SK-N-MC (cell line): ENCODE measurements at regions not wholly inside any gene's neighbourhood (a gene's known extent, or its start where the extent isn't known, plus 50 kb on each side); places are given as distances from the start of the nearest gene placed in this dataset.

ENCODE experiments used
- DNase-seq: peaks from one replicate; pipeline ENCODE4 v3.0.0-alpha.2; 2011; ENCODE audit warnings: low read depth, low spot score
- H3K27ac ChIP-seq: fragments of 200-600 bp; sonication (generic); 2 replicates; pipeline ENCODE4 v1.5.1; 2016; ENCODE audit warnings: mixed run types
- H3K36me3 ChIP-seq: fragments of 200-600 bp; sonication (generic); 2 replicates; pipeline ENCODE4 v1.6.1; 2017; ENCODE audit warnings: antibody characterized with exemption, low read length, mixed read lengths; ENCODE audit not compliant: insufficient read depth
- H3K4me3 ChIP-seq: fragments of 200-600 bp; sonication (generic); 2 replicates; pipeline ENCODE4 v1.5.1; 2016
- H3K9ac ChIP-seq: fragments of 200-600 bp; sonication (generic); 2 replicates; pipeline ENCODE4 v1.8.0; 2017; ENCODE audit warnings: mixed run types, mixed read lengths; ENCODE audit not compliant: insufficient read length
- H3K9me3 ChIP-seq: fragments of 200-600 bp; sonication (generic); 2 replicates; pipeline ENCODE4 v1.6.1; 2017; ENCODE audit warnings: low read depth, mild to moderate bottlenecking, antibody characterized with exemption, low read length, moderate library complexity, mixed read lengths
- EZH2 ChIP-seq: fragments of 200-600 bp; sonication (generic); IDR thresholded peaks from one replicate; pipeline ENCODE4 v1.6.1; 2017; ENCODE audit warnings: antibody characterized with exemption
- FOXP2 ChIP-seq: optimal IDR thresholded peaks from 2 replicates; pipeline ENCODE3; 2011; ENCODE audit warnings: mild to moderate bottlenecking, moderate library complexity; ENCODE audit not compliant: insufficient read depth; ENCODE audit errors: extremely low read length, control extremely low read depth
- POLR2AphosphoS5 ChIP-seq: IDR thresholded peaks from 2 replicates; pipeline ENCODE4 v1.6.1; 2012; ENCODE audit warnings: mild to moderate bottlenecking, low read depth, low read length, borderline replicate concordance

GRCh38 chr10:88221010-88221973 is 357.9 kb downstream of the PTEN start:
- Histone ChIP-seq H3K9me3 (no peaks in the 10 kb centered on the region), H3K27ac (no peak overlapping the region), H3K4me3 (no peak overlapping the region), H3K9ac (no peak overlapping the region), H3K36me3 (no peaks in the 10 kb centered on the region)
- no peak for DNase-seq
- TF ChIP-seq POLR2AphosphoS5, result no peak
- no peak for TF ChIP-seq EZH2
- no peak for TF ChIP-seq FOXP2

DNA sequence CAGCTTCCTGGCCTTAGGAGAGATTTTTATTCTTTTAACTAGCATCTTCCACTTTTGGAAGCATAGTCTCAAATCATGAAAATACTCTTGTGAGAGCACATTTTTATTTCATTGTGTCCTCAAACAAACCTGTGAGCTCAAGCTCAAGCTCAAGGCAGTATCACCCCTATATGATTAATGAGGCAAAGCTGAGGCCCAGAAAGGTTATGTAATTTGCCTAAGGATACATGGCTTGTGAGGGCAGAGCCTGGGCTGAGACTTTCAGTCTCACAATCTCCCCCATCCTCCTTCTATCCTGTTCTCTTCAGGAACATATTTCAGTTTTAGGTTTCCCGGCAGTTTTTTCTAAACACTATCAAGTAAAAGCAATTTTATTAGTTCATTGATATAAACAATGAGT is 359.5 kb downstream of the PTEN start:
- no peak overlapping the region for H3K9ac ChIP-seq
- TF ChIP-seq FOXP2, result no peak
- no peak for TF ChIP-seq EZH2
- no peak for TF ChIP-seq POLR2AphosphoS5
- no peaks in the 10 kb centered on the region for H3K9me3 ChIP-seq
- no peak overlapping the region for H3K4me3 ChIP-seq
- no peak for DNase-seq
- no peaks in the 10 kb centered on the region for H3K36me3 ChIP-seq
- no peak overlapping the region for H3K27ac ChIP-seq
